Mesothelial cell of epicardium (in vitro differentiated cells): ENCODE measurements at regions not wholly inside any gene's neighbourhood (a gene's known extent, or its start where the extent isn't known, plus 50 kb on each side); places are given as distances from the start of the nearest gene placed in this dataset.
"Not testable (repeated sequence)": the region's sequence is repeated elsewhere in the genome, so short reads cannot be mapped to it uniquely, and the experiment has no call there.

ENCODE experiments used
- DNase-seq, 2 experiments: peaks; one replicate each; pipeline ENCODE4 v3.0.0; 2021; ENCODE audit warnings: low spot score in 2 of 2; ENCODE audit not compliant: unreplicated experiment in 2 of 2
- H3K27ac Mint-ChIP-seq: 2 replicates; pipeline ENCODE4 v1.8.0; 2021; ENCODE audit warnings: mixed read lengths
- H3K27me3 Mint-ChIP-seq: 2 replicates; pipeline ENCODE4 v1.8.0; 2021; ENCODE audit warnings: low read depth, mixed read lengths
- H3K36me3 Mint-ChIP-seq: 2 replicates; pipeline ENCODE4 v1.8.0; 2021; ENCODE audit warnings: mixed read lengths
- H3K4me1 Mint-ChIP-seq: 2 replicates; pipeline ENCODE4 v1.8.0; 2021; ENCODE audit warnings: mixed read lengths
- H3K4me3 Mint-ChIP-seq: 2 replicates; pipeline ENCODE4 v1.8.0; 2021; ENCODE audit warnings: mild to moderate bottlenecking, moderate library complexity, mixed read lengths
- H3K9me3 Mint-ChIP-seq: 2 replicates; pipeline ENCODE4 v1.8.0; 2021; ENCODE audit warnings: mixed read lengths
- TF ChIP-seq, protein P1 (sequence below): fragments of 200-600 bp; sonication (generic); IDR thresholded peaks from one replicate; pipeline ENCODE4 v1.5.0; 2021; ENCODE audit warnings: antibody characterized with exemption; ENCODE audit not compliant: unreplicated experiment

DNA sequence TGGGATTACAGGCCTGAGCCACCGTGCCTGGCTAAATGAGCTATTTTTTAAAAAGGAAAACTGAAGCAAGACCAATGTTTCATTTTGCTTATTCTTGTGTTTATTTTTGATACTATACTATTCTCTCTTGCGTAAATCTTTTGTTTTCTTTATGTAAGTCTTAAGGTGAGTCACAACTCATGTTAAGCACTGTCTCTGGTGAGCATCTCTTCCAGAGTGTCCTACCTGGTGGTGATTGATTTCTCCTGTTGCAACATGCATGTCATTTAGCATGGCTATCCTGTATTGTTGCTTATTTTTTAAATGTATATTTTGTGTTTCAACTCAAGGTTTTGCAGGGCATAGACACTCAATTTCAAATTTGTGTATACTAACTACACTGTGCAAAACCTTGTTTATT lies 336.0 kb downstream of the RFPL4B start:
- DNase-seq: no peak
- H3K4me1 Mint-ChIP-seq: peaks cover 16% of the 10 kb centered on the region
- H3K36me3 Mint-ChIP-seq: no peaks in the 10 kb centered on the region
- no peak overlapping the region for H3K27ac Mint-ChIP-seq
- H3K9me3 Mint-ChIP-seq: no peaks in the 10 kb centered on the region
- no peak overlapping the region for H3K4me3 Mint-ChIP-seq
- TF ChIP-seq, protein P1, sequence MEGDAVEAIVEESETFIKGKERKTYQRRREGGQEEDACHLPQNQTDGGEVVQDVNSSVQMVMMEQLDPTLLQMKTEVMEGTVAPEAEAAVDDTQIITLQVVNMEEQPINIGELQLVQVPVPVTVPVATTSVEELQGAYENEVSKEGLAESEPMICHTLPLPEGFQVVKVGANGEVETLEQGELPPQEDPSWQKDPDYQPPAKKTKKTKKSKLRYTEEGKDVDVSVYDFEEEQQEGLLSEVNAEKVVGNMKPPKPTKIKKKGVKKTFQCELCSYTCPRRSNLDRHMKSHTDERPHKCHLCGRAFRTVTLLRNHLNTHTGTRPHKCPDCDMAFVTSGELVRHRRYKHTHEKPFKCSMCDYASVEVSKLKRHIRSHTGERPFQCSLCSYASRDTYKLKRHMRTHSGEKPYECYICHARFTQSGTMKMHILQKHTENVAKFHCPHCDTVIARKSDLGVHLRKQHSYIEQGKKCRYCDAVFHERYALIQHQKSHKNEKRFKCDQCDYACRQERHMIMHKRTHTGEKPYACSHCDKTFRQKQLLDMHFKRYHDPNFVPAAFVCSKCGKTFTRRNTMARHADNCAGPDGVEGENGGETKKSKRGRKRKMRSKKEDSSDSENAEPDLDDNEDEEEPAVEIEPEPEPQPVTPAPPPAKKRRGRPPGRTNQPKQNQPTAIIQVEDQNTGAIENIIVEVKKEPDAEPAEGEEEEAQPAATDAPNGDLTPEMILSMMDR: no peak
- no peaks in the 10 kb centered on the region for H3K27me3 Mint-ChIP-seq

DNA sequence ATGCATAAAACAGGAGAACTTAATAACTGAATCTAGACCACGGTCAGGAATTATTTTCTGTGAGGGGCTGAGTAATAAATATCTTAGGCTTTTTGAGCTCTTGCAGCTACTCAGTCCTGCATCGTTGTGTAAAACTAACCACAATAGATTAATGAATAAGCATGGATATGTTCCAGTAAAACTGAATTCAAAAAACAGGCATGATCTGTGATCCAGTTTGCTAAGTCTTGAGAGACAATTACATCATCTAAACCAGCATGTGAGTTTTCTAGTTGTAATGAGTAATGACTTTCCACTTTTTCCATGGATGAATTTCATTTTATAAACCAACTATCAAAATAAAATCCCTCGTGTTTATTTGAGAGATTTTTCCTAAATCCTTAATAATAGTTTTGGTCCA lies 336.8 kb downstream of the RFPL4B start:
- no peaks in the 10 kb centered on the region for H3K36me3 Mint-ChIP-seq

DNA sequence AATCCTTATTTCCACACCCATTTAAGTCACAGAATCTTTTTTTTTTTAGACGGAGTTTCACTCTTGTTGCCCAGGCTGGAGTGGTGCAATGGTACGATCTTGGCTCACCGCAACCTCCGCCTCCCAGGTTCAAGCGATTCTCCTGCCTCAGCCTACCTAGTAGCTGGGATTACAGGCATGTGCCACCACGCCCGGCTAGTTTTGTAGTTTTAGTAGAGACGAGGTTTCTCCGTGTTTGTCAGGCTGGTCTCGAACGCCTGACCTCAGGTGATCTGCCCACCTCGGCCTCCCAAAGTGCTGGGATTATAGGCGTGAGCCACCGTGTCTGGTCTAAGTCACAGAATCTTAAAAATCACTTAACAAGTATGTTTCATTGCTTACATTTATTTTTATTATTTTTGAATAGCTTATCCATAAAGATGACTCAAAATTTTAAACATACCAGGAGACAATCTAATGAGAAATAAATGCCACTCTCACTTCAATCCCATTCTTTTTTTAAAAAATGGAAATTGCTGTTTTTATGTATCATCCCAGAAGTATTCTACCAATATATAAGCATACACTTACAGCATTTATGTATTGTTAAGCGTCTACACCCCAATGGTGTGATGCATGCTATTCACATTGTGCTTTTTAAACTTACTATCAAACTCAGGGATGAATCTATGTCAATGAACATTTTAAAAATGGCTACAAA lies 338.5 kb downstream of the RFPL4B start:
- H3K9me3 Mint-ChIP-seq, H3K4me3 Mint-ChIP-seq, H3K36me3 Mint-ChIP-seq, DNase-seq, H3K27ac Mint-ChIP-seq, H3K27me3 Mint-ChIP-seq: not testable (repeated sequence)
- H3K4me1 Mint-ChIP-seq: peaks cover 14% of the 10 kb centered on the region

More for the DNA sequence above, 336.8 kb downstream of the RFPL4B start:
- H3K4me1 Mint-ChIP-seq: peaks cover 16% of the 10 kb centered on the region
- no peak for DNase-seq
- TF ChIP-seq, protein P1: no peak
- H3K27me3 Mint-ChIP-seq: no peaks in the 10 kb centered on the region
- H3K27ac Mint-ChIP-seq: no peak overlapping the region
- no peaks in the 10 kb centered on the region for H3K9me3 Mint-ChIP-seq
- H3K4me3 Mint-ChIP-seq: no peak overlapping the region

DNA sequence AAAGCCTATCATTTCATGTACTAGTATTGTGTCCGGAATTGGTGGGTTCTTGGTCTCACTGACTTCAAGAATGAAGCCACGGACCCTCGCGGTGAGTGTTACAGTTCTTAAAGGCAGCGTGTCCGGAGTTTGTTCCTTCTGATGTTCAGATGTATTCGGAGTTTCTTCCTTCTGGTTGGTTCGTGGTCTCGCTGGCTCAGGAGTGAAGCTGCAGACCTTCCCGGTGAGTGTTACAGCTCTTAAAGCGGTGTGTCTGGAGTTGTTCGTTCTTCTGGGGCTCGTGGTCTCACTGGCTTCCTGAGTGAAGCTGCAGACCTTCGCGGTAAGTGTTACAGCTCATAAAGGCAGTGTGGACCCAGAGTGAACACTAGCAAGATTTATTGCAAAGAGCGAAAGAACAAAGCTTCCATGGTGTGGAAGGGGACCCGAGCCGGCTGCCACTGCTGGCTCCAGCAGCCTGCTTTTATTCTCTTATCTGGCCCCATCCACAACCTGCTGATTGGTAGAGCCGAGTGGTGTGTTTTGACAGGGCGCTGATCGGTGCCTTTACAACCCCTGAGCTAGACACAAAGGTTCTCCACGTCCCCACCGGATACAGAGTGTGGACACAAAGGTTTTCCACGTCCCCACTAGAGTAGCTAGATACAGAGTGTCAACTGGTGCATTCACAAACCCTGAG lies 341.5 kb downstream of the RFPL4B start:
- DNase-seq, H3K27ac Mint-ChIP-seq, H3K36me3 Mint-ChIP-seq, H3K27me3 Mint-ChIP-seq, H3K9me3 Mint-ChIP-seq, H3K4me3 Mint-ChIP-seq: not testable (repeated sequence)
- peaks cover 25% of the 10 kb centered on the region for H3K4me1 Mint-ChIP-seq

DNA sequence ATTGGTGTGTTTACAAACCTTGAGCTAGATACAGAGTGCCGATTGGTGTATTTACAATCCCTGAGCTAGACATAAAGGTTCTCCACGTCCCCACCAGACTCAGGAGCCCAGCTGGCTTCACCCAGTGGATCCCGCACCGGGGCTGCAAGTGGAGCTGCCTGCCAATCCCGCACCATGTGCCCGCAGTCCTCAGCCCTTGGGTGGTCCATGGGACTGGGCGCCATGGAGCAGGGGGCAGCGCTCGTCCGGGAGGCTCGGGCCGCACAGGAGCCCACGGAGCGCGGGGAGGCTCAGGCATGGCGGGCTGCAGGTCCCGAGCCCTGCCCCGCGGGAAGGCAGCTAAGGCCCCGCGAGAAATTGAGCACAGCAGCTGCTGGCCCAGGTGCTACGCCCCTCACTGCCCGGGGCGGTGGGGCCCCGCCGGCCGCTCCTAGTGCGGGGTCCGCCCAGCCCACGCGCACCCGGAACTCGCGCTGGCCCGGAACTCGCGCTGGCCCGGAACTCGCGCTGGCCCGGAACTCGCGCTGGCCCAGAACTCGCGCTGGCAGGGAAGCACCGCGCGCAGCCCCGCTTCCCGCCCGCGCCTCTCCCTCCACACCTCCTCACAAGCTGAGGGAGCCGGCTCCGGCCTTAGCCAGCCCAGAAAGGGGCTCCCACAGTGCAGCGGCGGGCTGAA lies 342.2 kb downstream of the RFPL4B start:
- H3K4me3 Mint-ChIP-seq, H3K9me3 Mint-ChIP-seq, H3K27me3 Mint-ChIP-seq, DNase-seq, H3K27ac Mint-ChIP-seq, H3K36me3 Mint-ChIP-seq: not testable (repeated sequence)
- H3K4me1 Mint-ChIP-seq: peaks cover 21% of the 10 kb centered on the region

DNA sequence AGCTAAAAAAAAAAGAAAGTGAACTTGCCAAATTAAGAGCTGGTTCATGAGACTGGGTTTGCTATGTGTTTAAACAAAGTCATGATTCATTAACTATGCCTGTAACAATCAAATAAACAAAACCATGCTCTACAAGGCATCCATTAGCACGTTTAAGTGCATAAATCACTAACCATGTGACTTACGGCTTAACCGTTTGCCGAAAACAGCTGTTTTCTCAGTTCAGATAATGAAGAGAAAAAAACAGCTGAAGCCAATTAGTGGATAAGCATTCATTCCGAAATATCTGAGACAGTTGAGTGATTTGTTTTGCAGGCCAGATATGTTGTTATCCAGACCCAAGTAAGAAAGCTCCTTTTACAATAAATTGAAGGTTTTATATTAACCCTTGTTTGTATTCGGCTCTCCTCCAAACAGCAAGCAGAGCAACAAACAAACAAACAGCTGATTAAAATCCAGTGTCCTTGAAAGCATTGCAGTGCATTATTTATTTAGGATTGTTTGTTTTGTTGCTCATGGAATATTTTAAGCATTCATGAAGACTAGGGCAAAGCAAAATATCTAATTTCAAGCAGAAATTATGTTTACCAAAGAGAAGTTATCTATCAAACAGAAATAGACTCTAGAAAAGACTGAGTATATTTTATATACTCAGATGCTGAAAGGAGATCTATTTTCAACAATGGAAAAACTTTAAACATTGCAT lies 343.5 kb downstream of the RFPL4B start:
- Mint-ChIP-seq H3K27ac (no peak overlapping the region), H3K36me3 (no peaks in the 10 kb centered on the region)
- no peak for DNase-seq

More for the DNA sequence above, 343.5 kb downstream of the RFPL4B start:
- TF ChIP-seq, protein P1: no peak
- Mint-ChIP-seq H3K4me3 (peak overlapping the region; percentile 0), H3K9me3 (no peaks in the 10 kb centered on the region), H3K27me3 (no peaks in the 10 kb centered on the region), H3K4me1 (peaks cover 23% of the 10 kb centered on the region)
